Cerebellar nuclear complex (tissue), 1 donor: ENCODE measurements at regions not wholly inside any gene's neighbourhood (a gene's known extent, or its start where the extent isn't known, plus 50 kb on each side); places are given as distances from the start of the nearest gene placed in this dataset.

ENCODE experiments used
- DNase-seq, 2 experiments: peaks; one replicate each; lab custom pipeline; 2025; lab: John Stamatoyannopoulos, UW

DNA sequence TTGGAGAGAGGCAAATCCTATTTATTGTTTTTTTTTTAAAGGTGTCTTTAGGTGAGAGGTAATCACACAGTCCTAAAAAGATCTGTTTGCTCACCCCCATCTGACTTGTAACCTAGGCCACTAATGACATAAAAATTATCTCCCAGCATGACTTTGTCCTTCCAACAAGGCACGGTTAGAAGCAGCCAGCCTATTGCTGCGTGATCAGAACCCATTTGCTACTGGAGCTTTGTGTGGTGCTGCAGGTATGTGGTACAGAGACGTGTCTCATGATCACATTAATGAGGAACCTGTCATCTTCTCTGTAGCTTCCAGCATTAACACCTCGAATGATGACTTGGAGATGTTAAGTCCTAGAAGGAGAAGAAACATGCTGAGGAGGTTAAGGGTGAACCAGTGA lies 555.8 kb upstream of the TLE4 start:
- no peak for DNase-seq

DNA sequence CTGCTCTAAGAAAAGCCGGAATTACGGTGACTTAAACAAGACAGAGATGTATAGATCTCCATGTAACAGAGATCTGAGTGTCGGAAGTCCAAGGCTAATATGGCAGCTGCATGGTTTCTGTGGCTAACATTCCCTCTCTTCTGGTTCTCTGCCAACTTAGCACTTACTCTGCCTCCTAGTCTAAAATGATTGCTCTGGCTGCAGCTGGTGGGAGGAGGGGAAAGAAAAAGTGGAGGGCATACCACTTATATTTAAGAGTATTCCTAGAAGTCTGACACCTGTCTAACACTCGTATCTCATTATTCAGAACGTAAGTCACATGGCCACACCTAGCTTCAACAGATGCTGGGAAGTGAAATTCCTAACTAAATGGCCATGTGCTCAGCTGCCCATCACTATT lies 551.5 kb upstream of the TLE4 start:
- DNase-seq: no peak

DNA sequence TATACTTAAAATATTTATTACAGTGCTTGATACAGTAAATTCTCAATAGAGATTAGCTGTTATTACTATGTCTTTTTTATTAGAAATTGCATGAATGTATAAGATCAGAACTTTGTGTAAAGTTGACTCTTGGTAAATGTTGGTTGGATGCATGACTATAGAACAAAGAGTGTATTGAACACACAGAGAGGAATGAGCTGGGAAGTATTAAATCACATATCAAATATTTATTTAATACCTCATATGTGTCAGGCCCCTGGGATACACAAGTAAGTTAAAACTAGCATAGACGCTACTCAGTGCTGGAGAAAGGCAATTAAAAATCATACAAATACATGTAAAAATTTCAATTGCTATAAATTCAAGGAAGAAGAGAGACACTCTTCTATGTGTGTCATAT lies 550.7 kb upstream of the TLE4 start:
- no peak for DNase-seq

DNA sequence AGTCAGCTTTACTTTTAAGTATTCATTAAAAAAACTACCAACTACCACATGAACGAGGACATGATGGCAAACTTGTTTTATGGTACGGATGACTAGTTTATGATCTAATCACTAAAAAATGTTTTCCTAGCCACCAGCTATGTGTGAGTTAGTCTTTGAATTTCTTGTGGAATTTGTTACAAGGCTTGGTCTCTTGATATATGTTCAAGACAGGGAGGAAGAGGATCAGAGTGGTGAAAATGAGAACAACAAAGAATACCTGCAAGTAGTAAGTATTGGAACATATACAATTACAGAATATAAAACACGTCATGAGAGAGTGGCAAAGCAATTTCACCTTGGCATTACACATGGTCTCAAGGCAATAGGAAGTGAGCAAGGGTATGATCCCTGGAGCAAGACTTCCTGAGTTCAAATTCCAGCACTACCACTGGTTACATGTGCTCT lies 548.6 kb upstream of the TLE4 start:
- DNase-seq: no peak

DNA sequence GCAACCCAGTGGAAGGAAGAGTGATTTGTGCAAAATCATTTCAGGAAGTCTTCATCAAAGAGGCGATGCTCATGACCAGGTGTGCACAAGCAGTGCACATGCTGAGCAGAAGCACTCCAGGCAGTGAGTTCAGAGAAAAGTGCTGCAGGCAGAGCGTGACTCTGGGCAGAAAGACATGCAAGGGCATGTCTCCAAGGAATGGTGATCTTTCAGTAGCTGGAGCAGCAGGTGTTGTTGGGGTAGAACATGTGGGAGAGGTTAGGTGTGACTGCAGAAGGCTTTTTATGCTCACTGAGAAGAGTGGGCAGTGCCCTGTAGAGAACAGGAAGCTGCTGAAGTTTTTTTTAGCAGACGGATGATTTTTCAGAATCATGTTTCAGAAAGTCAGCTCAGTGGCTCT lies 545.4 kb upstream of the TLE4 start:
- DNase-seq: no peak

DNA sequence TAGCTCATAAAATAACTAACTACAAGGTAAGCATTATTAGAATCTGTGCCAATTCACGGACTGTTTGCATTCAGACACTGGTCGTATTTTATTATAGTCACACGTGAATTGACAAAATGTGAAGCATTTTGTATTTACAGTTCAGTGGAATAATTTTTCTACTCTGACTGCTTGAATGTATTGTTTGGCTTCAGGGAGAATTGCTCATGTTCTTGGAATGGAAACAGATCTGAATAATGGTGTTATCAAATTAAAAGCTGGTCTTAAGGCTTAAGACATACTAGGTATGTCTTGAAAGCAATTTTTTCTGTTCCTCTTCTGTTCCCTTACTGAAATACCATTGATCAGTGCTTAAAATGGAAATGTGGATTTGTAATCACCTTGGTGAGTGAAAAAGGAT lies 543.7 kb upstream of the TLE4 start:
- no peak for DNase-seq

DNA sequence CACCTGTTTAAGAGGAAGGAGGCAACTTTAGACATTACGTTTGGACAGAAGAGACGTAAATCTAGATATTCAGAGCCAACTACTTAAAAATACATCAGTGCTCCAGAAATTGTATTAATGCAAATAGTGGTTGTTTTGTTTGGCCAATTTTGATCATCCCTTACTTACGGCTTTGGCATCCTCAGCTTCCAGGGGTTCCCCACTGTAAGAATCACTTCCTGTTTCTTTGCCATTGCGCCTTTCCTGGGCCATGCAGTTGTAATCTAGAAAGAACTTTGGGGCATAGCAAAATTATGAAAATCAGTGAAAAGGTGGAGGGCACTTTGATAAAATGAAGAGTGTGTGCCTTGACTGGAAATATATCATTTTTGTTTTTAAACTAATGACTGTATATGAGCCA lies 537.2 kb upstream of the TLE4 start:
- DNase-seq: no peak

DNA sequence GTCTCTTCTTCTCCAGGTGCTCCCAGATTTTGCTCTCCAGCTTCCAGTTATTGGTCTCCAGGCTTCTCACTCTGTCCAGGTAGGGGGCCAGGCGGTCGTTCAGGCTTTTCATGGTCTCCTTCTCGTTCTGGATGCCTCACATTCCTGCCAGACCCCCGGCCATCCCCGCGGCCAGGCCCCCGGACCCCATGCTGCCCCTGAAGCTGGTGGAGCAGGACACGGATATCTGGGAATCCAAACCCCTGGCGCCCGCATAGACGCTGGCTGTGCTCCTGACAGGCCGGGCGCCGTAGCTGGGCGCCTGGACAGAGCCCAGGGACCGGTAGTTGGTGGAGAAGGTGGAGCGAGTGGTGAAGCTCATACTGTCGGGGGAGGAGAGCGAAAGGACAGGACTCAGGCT lies 534.4 kb upstream of the TLE4 start:
- DNase-seq: no peak

DNA sequence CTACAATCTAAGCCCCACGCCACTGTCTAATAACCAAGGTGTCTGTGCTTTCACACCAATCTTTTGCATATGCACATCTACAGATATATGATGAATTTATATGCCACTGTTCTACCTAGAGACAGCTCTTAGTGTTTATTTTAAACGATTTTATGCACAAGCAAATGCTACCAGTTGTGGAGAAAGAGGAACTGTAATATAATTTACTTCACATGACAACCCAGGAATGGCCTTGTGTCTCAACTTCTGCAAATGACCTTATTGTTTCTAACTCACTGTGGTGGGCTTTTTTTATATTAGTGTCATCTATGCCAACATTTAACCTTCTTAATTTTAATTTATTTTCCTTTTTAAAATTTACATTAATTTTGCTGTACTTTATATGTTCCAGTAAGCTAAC lies 531.1 kb upstream of the TLE4 start:
- no peak for DNase-seq

DNA sequence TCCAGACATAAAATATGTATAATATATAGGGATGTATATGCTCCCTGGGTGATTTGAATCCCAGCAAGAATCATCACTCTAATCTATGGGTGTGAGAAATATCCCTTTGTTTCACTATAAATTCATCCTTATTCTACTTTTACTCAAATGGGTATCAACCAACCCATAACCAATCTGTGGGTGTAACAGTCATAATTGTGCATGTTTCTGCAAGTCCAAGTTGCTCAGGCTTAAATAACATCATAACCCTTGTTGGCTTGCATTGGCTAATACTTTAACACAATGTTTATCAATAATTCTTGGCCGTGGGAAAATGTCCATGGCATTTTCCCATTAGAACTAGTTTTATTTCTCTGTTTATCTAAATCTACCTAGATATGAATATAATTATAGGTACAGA lies 530.5 kb upstream of the TLE4 start:
- no peak for DNase-seq

DNA sequence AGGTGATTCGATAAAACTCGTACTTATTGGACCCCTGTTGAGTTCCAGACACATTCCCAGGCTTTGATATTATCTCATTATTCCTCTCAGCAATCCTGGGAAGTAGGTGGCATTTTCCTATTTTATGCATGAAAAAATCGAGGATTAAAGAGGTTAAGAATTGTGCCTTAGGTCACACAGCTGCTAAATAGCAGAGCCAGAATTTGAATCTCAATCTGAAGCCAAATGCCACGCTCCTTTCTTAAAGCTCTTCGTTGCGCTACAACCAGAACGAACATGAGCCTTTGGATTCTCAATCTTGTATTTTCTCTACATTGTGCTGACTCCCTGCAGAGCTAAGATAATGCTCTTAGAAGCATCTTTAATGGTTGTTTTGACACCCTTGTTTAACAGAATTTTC lies 527.8 kb upstream of the TLE4 start:
- DNase-seq: no peak

DNA sequence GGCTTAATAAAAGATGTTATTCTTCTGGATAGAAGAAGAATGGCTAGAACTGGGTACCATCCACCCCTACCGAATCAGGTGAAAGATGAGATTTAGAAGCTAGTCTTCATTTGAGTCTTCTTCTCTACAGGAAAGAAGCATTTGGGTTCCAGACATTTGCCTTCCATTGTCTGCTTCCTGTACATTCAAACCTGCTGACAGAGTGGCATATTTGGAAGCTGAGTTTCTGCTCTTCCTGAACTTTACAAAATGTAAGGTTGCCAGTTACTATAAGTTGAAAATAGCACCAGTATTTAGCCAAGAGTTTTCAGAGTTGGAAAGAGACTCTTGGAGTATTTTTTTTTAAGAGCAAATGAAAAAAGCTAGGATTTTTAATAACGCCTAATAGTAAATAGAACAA lies 525.4 kb upstream of the TLE4 start:
- no peak for DNase-seq

DNA sequence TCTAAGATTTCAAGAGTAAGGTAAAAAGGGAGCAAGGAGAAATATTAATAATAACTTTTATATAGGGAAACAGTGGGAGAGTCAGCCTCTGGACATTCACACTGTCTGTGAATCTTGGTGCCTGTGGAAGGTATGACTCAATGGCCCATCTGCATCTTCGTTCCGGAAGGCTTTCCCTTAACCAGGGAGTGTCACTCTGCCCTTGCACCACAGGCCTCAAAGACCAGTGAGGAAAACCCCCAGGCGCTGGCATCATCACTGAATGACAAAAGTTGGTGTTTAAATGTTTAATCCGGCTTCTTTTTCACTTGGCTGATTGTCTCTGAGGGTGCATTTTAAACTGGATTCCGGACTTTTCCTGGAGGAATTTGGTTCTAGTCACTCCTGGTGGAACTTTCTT lies 522.4 kb upstream of the TLE4 start:
- no peak for DNase-seq

DNA sequence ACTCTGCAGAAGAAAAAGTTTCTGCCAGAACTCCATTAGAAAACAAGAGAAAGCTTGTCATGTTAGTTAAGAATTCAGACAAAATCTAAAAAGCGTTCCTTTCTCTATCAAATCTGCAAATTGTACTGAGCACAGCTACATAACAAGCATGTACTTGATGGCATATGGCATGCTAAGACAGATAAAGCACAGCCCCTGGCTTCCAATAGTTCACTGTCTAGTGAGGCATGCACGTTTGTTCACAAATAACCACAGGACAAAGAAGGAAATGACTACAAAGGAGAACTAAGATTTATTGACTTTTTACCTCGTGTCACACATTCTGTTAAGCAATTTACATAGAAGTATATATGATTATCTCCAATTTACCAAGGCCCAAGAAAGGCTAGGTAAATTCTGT lies 518.2 kb upstream of the TLE4 start:
- no peak for DNase-seq

DNA sequence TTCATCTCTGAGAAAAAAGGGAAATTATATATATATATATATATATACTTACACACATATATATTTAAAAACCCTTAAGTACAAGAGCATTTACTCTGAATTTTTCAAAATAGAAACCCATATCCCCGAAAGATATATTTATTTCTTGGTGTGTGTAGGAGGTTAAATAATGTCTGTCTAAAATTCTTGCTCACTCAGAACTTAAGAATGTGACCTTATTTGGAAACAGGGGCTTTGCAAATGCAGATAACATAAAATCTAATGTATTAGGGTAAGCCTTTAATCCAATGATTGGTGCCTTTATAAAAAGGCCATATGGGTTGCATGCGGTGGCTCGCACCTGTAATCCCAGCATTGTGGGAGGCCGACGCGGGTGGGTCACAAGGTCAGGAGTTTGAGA lies 517.3 kb upstream of the TLE4 start:
- no peak for DNase-seq

DNA sequence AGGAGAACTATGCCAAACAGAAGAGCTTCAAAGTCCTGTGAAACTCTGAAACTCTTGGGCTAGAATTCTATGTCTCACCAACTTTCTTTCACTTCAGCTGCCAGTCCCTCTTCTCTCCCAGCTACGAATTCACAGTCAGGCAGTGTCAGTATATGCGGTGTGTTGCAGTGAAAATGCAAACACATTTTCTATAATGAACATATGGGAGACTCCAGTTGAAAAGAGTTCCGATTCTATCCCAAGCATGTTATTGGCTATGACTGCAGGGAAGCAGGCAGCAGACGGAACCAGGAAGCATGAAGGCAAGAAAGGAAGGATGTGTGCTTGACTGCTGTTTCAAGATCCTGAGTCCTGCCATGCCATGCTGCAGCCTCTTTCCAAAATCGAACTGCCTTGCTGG lies 515.7 kb upstream of the TLE4 start:
- DNase-seq: no peak

DNA sequence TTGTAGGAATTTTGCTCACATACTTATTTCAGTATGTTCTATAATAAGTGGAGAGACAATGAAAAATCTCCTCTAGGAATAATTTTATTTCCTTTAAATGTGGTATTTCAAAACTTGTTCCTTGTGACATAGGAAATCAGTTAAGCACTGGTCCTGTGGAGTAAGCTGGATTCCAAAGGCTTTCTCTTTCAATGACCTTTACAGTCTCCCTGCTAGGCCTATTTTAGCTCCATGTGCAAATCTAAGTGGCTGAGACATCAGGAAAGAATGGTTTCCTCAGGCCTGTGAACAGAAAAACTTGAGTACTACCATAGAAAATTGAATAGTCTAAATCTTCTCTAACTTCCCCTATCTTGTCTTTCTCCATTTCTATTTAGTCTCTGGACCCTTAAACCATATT lies 514.2 kb upstream of the TLE4 start:
- DNase-seq: no peak

DNA sequence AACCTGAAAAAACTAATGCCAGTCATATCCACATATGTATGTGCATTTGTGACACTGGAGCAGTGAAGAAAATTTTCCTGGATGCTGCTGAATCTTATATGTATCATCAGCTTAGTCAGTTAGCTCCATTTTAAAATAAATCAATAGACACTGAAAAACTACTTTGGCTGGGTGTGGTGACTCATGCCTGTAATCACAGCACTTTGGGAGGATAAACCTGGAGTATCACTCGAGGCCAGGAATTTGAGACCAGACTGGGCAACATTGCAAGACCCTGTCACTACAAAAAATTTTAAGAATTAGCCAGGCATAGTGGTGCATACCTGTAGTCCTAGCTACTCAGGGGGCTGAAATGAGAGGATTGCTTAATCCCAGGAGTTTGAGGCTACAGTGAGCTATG lies 511.0 kb upstream of the TLE4 start:
- no peak for DNase-seq

DNA sequence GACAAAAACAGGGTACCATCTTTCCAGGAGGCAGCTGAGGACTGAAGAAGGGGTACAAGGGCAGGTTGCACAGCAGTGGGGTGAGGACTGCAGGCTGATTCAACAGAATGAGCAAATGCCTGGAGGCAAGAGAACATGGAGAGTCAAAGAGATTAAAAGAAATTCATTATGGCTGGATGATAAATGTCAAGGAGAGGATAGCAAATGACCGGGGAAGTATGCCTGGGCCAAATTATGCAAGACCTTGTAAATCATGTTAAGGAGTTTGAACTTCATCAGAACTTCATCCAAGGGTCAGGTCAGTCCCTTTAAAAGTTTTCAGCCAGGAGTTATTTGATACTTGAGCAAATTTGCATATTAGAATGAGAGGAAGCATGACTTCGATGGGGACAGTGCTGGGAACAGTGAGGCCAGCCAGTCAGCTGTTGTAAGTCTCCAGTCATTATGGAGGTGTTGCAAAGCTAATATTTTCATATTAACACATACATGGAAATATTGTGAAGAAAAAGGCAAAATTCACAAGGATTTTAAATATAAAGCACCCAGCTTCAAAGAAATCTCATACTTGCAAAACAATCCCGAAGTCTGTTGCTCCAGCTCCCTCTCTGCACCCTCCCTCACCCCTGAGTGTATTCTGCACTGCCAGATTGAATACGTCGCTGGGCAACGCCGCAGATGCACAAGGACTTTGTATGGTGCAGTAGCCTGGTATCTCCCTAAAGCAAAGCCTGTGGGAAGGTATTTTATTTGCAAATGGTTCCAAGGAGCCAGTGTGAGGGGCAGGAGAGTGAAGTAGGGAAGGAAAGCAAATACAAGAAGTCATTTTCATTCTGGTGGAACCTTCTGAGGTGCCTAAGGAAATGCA lies 509.8 kb upstream of the TLE4 start:
- no peak for DNase-seq

DNA sequence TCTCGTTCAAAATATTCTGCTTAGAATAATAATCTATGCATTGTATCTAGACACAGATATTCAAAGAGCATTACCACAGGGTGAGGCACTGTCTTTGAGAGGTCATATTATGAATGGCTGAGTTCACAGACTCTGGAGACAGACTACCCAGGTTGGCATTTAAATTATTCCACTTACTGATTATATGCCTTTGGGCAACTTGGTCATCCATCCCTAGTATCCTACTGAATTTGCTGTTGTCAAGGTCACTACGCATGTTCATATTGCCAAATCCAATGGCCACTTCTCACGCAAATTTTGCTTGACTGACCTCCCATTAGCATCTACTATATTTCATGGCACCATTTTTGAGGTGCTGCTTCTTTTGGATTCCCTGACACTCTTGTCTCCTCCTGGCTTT lies 498.6 kb upstream of the TLE4 start:
- no peak for DNase-seq

DNA sequence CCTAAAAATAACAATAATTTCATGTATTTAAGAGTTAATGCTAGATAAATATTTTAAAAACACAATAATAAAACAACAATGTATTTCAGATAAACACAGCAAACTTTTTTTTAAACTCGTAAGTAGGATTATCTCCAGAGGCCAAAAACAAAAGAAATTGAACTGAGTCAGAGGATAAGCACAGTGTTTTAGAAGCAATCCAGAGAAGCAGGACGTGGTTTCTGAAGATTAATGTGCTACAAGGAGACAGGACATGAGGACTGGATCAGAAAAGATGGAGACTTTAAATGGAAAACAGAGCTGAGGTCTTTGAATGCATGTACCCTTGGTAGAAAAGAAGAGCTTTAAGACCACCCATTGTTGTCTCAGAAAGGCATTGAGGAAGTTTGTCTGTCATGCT lies 491.2 kb upstream of the TLE4 start:
- DNase-seq: no peak

DNA sequence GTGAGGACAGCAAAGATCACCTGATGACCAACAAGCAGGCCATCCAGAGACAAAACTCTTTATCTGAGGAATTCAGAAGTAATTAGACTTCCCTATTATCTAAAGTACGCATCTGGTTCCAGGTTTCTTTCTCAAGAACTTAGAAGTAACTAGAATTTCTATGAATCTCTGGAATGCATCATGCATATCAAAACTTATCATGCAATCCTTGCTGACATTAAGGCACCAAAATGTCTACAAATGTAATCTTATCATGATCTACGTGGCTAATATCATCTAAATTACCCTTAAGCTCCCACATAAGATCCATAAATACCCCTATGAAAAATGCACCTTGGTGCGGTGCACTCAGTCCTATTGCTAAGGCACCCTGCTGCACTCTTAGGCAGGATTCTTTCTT lies 488.1 kb upstream of the TLE4 start:
- no peak for DNase-seq

DNA sequence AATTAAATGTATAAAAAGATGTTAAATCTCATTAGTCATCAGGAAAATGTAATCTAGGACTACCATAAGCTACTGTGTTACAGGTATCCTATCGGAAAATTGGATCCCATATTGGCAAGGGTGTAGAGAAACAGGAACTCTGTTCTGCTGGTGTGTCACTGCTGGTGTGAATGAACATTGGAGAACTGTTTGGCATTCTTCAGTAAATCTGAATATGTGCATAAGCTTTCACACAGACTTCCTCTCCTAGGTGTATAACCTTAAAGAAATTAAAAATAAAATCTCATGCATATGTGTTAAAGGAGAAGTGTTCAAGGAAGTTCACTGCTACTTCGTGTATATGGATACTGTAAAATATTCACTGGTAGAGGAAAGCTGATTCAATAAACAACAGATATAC lies 484.6 kb upstream of the TLE4 start:
- no peak for DNase-seq

DNA sequence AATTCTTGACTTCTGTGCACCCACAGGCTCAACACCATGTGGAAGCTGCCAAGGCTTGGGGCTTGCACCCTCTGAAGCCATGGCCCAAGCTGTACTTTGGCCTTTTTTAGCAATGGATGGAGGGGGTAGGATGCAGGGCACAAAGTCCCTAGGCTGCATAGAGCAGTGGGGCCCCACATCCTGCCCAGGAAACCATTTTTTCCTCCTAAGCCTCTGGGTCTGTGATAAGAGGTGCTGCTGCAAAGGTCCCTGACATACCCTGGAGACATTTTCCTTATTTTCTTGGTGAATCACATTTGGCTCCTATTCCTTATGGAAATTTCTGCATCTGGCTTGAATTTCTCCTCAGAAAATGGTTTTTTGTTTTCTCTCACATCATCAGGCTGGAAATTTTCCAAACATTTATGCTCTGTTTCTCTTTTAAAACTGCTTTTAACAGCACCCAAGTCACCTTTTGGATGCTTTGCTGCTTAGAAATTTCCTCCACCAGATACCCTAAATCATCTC lies 482.7 kb upstream of the TLE4 start:
- DNase-seq: no peak
